ENCODE measurements at regions not wholly inside any gene's neighbourhood (a gene's known extent, or its start where the extent isn't known, plus 50 kb on each side); places are given as distances from the start of the nearest gene placed in this dataset.

- no peak for TF ChIP-seq CTCF (conservative IDR thresholded peaks at IDR 0.05)
- TF ChIP-seq EZH2 (IDR thresholded peaks at IDR 0.05; ENCODE audit: low read depth): no peak
Observed at GRCh38 chr15:89409184-89410038, 74.8 kb upstream of the POLG start.
